ENCODE measurements at regions not wholly inside any gene's neighbourhood (a gene's known extent, or its start where the extent isn't known, plus 50 kb on each side); places are given as distances from the start of the nearest gene placed in this dataset.

DNA sequence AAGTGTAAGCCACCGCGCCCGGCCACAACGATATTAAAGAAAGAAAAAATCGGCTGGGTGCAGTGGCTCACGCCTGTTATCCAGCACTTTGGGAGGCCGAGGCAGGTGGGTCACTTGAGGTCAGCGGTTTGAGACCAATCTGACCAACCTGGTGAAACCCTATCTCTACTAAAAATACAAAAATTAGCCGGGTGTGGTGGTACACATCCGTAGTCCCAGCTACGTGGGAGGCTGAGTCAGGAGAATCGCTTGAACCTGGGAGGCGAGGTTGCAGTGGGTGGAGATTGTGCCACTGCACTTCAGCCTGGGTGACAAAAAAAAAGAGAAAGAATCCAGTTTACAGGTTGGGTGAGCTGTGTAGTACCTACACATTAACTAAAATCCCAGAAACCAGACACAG, 99.9 kb upstream of the CACNA1A start:
- no peak for DNase-seq (ENCODE audit: low spot score)

DNA sequence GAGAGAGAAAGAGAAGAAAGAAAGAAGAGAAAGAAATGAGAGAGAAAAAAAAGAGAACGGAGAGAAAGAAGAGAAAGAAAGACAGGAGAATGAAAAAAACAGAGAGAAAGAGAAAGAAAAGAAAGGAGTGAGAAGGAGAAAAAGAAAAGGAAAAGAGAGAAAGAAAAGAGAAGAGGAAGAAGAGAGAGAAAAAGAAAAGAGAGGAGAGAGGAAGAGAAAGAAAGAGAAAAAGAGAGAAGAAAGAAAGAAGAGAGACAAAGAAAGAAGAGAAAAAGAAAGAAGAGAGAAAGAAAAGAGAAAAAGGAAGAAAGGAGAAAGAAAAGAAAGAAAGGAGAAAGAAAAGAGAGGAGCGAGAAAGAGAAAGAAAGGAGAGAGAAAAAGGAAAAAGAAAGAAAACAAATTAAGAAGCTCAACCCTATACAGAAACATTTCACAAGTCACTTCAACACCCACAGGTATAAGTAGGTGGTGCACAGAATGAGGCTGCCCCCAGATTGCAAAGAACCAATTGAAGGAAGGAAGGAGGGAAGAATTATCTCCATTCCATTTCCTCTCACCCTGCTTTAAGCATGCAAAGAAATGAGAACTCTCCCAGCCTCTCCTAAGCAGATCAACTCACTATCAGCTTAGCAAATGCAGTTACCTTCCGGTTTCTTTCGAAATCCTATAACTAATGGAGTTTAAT, 98.8 kb upstream of the CACNA1A start:
- no peak for DNase-seq (ENCODE audit: low spot score)

DNA sequence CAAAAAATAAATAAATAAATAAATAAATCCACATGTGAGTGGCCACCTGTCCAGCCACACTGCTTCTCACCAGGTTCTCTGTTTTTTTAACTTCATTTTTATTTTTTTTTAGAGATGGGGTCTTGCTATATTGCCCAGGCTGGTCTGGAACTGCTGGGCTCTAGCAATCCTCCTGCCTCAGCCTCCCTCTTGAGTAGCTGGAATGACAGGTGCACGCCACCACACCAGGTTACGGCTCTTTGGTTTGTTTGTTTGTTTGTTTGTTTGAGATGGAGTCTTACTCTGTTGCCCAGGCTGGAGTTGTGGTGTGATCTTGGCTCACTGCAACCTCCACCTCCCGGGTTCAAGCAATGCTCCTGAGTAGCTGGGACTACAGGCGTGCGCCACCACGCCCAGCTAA, 94.5 kb upstream of the CACNA1A start:
- DNase-seq (ENCODE audit: low spot score): no peak

DNA sequence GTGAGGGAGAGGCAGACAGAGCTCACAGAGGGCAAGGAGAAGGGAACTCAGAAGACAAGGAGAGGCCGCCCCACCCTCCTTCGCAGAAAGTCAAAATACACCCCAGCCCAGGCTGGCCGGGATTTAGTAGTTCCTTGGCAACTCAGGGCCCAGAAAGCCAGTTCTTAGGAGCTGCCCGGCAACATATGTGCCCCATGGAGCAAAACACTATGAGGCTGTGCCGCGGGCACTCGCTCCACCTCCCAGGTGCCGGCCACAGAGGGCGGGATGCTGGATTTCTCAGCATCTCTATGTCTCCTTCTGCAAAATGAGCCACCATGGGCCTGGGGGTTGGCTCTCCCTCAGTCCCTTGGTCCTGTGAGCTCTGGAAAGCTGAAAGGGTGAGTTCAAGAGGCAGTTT, 93.8 kb upstream of the CACNA1A start:
- no peak for DNase-seq (ENCODE audit: low spot score)

DNA sequence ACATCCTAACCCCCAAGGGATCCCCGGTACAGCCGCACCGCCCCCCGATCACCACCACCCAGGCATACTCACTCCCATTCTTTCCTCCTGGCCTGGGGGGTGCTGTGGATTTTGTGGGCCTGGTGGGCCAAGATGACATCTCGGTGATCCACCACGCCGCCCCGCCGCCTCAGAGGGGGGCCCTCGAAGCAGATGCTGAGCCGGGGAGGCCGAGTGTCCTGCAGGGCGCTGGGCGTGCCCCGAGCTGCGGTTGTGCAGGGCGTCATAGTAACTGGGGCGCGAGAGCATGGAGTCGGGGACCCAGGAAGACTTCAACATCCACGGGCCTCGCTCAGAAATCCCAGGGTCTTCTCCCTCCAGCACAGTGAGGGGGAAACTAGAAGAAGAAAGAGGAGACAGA, 93.4 kb upstream of the CACNA1A start:
- DNase-seq (ENCODE audit: low spot score): no peak

DNA sequence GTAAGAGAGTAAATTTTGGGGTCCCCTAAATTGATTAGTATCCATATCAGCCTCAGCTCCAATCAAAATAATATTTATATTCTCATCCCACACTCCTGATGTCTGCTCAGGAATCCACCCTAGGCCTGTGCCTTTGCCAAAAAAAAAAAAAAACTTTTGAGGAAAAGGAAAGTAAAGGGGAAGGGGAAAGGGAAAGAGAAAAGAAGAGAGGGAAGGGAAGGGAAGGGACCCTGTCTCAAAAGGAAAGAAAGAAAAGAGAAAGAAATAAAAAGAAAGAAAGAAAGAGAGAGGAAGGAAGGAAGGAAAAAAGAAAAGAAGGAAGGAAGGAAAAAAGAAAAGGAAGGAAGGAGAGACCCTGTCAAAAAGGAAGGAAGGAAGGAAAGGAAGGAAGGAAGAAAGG, 91.8 kb upstream of the CACNA1A start:
- no peak for DNase-seq (ENCODE audit: low spot score)

DNA sequence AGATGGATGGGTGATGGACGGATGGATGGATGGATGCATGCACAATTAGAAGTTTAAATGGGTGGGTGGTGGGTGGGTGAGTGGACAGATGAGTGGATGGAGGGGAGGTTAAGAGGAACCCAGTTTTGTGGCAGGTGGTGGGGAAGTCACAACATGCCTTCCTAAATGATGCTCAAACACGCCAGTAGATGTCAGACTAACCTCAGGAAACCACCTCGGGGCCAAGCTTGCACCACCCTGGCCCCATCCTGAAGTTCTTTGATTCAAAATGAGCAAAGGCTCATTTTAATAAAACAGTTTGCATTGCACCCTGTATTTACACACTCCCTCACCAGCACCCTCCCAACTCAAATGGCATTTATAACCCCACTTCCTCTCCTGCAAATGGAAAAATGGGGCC, 91.4 kb upstream of the CACNA1A start:
- DNase-seq (ENCODE audit: low spot score): no peak

DNA sequence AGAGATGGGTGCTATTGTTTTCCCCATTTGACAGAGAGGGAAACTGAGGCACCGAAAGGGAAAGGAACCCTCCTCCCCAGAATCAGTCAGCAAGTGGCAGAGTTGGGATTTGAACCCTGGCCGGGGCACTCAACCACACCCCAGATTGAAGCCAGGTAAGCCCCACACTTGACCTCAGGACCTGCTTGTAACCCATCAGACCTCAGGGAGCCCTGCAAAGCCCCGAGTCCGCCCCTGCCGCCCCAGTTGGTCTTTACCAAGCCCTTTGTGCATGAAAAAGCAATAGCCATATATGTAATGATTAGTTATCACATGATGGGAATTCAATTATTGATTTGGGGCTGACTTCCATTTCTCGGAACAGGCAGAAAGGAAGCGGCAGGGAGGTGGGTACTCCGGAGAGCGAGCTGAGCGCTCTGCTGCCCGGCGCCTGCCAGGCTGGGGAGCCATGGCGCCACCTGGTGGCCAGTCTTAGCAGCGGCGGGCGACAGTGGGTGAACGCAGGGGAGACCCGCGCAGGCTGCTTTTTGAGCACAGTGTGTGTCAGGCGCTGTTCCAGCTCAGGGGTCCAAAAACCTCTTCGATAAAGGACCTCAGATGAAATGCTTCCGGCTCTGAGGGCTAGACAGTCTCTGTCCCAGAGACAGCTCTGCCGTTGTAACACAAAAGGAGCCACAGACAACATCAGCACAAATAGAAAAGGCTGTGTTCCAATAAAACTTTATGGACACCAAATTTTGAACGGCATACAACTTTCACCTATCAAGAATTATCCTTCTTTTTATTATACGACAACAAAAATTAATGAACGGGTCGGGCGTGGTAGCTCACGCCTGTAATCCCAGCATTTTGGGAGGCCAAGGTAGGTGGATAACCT, 82.9 kb upstream of the CACNA1A start:
- DNase-seq (ENCODE audit: low spot score): peak; percentile 81

DNA sequence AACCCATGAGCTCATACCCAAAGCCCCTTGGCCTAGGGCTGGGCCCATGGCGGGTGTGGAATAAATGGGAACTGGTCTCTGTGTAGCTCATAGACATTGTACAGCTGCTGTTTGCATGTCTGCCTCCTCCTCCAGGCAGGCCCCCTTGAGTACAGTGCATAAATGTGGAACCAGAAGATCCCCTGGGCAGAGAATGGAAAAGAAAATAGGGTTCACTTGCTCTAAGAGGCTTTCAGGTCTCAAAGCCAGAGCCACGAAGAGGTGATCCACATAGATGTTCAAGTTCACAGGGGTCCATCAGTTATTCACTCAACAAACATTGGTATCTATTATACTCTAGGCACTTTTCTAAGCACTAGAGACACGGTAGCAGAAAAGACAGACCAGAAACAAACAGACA, 79.2 kb upstream of the CACNA1A start:
- no peak for DNase-seq (ENCODE audit: low spot score)

DNA sequence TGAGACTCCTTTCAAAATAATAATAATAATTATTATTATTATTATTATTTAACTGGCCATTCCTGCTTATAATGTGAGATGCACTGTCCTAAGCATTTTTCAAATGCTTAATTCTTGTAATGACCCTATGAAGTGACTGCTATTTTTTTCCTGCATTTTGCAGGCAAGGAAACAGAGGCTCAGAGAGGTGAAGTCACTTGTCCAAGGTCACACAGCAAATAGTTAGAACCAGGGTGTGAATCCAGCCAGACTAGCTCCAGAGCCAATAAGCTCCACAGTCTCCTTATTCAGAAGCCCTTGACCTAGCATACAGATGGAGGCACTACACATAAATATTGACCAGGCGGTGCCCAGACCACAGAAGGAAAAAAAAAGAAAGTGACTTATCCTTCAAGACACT, 77.5 kb upstream of the CACNA1A start:
- no peak for DNase-seq (ENCODE audit: low spot score)

DNA sequence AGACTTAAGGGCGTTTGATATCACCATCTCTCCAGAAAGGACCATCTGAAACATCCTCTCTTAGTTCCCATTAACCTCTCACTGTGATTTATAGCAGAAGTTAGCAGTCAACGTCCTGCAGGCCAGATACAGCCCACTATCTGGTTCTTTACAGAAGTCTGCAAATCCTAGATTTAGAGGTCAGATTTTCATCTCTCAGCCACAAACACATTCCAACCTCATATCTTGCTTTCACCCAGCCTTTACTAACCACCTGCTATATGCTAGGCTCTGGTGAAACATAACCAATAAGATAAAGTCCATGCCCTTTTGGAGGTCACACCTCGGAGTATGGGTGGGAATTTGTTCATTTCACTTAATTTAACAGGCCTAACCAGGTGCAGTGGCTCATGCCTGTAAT, 76.8 kb upstream of the CACNA1A start:
- DNase-seq (ENCODE audit: low spot score): no peak

DNA sequence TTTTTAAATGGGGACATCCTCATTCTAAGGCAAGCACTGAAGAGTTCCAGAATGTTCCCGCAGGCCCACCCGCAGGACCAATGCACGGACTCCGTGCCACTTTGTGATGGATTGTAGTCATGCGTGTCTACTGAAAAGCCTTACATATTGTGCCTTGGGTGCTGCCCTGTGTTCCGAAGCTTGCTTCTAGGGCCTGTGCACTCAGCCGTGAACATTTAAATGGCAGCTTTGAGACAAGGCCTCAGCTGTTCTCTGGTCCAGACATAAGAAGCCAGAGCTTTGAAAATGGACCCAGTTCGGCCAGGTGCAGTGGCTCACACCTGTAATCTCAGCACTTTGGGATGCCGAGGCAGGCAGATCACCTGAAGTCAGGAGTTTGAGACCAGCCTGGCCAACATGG, 75.3 kb upstream of the CACNA1A start:
- DNase-seq (ENCODE audit: low spot score): no peak

DNA sequence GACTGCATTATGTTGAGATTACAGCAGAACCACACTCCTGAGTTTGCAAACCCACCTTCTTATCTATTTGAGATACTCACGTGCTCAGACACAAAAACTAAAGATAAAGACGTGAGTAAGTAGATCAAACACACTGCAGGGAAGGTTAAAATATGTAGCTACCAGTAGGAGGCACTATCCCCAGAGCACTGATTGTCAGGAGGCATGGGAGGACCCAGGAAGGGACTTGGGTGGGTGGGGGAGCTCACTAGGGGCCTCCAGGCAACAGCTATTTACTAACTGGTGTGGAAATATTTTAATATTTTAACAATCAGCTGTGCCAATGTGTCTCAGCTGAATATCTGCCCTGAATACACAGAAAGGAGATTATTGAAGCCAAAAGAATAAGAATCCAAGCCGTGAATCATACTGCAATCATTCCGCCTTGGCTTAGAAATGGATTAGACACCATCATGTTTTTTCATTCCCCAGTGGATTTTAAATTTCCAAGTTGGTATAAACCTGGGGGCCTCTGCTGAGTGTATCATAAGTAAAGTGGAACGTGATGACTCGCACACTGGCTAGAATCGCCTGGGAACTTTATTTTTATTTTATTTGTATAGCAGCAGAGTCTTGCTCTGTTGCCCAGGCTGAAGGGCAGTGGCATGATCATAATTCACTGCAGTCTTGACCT, 73.2 kb upstream of the CACNA1A start:
- DNase-seq (ENCODE audit: low spot score): no peak

DNA sequence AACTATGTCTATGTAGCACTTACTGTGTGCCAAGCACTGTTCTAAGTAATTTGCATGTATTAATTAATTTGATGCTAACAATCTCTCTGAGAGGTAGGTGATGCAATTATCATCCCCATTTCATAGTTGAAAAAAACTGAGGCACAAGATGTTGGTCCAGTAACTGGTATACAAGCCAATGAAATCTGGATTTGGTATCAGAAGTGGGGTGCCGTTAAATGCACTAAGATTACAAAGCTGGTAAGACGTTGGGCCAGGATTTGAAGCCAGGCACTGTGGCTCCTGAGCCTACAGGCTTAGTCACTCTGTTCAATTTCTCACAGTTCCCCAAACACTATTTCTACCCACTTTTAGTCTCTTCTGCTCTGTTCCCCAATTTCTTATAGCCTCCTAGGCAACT, 70.4 kb upstream of the CACNA1A start:
- no peak for DNase-seq (ENCODE audit: low spot score)

DNA sequence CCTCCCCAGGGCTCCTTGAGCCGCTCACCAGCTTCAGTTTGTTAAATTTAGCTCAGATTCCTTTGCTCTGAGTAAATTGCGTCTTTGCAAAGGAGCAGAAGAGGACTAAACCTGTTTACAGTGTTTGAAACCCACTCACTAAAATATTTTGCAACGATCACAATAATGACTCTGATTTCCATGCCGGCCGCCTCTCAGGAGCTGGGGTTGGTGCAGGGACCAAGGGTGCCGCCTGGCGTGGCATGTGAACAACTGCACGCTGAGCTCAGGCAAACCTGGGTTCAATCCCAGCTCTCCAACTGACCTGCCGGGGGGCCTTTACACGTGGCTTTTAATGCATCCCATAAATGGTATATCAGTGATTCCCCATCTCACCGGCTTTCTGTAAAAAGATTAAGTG, 68.7 kb upstream of the CACNA1A start:
- DNase-seq (ENCODE audit: low spot score): no peak

DNA sequence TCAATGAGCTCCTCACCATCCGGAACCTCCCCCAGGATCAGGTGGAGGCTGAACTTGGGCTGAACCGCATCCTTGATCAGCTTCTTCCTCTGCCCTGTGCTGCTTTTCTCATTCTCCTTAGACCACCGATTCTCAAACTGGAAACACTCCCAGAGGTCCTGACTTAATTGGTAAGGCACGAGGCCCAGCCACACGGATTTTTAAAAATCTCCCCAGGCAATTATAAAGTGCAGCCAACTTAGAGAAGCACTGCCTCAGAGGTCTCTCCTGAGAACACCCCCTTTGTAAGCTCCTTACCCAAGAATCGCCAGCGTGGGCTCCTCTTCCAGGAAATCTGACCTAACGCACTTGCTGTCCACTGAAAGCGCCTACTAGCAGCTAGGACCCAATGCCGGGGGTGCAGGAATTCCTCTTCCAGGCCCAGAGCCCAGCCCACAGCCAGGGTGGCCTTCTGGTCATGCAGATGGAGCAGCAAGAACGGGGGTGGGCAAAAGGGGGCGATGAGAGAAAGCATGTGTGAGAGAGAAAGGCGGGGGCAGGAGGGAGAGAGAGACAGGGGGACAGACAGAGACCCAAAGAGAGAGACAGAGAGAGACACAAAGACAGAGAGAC, 66.9 kb upstream of the CACNA1A start:
- no peak for DNase-seq (ENCODE audit: low spot score)

DNA sequence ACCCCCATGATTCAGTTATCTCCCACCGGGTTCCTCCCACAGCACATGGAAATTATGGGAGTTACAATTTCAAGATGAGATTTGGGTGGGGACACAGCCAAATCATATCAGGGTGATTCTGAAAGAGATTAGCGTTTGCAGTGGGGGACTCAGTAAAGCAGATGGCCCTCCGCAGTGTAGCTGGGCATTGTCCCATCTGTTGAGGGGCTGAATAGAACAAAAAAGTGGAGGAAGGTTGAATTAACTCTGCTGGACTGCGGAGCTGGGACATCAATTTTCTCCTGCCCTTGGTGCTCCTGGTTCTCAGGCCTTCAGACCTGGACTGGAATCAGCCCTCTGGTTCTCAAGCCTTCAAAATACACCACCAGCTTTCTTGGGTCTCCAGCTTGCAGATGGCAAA, 55.2 kb upstream of the CACNA1A start:
- no peak for DNase-seq (ENCODE audit: low spot score)

DNA sequence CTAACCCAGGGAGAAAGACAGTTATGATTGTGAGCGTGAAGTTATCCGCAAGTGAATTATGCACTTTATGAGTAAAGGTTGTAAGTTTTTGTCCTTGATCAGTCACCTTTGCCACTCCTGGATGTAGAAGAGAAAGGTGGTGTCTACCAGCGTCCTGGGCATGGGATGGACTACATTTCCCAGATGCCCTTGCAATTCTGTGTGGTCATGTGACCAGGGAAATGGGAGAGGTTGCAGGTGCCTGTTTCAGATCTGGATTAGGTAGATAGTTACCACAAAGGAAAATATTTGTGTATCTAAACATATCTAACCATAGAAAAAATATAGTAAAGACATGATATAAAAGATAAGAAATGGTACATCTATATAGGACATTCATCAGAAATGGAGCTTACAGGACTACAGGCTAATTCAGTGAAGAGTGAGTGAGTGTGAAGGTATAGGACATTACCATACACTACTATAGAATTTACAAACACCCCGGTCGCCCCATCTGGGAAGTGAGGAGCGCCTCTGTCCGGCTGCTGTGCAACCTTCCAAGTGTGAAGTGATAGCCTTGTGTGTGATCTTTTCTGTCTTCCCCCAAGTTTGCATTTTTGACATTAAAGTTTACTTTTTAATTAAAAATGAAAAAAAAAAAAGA, 51.6 kb upstream of the CACNA1A start:
- DNase-seq (ENCODE audit: low spot score): no peak

DNA sequence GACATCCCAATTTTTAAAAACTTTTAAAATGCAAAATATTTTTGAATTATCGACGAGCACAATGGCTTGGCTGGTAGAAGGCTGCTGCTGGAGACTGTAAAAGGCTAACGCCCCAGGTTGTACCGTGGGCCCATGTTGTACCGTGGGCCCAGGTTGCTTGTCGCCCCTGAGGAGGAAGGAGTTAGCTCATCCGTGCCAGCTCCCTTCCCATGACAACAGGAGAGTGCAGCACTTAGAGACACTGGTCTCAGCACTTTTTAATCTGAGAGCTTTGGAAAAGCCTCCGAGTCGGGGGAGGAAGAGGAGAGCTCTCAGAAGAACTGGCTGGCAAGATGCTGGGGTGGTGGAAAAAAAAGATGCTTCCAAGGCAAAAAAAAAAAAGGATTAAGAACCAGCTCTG, 50.3 kb upstream of the CACNA1A start:
- DNase-seq (ENCODE audit: low spot score): no peak

All from left forelimb (tissue), 1 donor.